Panc1 (cell line): ENCODE measurements at regions not wholly inside any gene's neighbourhood (a gene's known extent, or its start where the extent isn't known, plus 50 kb on each side); places are given as distances from the start of the nearest gene placed in this dataset.

ENCODE experiments used
- ATAC-seq: fragments of 200-7000 bp; cut with Tn5 transposase; 2 replicates; pipeline ENCODE4 v1.9.1; 2020; ENCODE audit warnings: mild to moderate bottlenecking, moderate library complexity
- BruUV-seq: library from RNA; stranded (reverse); fragments of 400-500 nt; replicated peaks from 2 replicates; lab custom pipeline; 2021; lab: Mats Ljungman, UMichigan
- CTCF ChIA-PET: fragments of 300-600 bp; sonication (Branson Sonifier 250); formaldehyde crosslinking; loops from one replicate; lab custom pipeline; 2022; ENCODE audit warnings: antibody characterized with exemption; lab: Charles Lee
- POLR2A ChIA-PET: fragments of 300-600 bp; sonication (Branson Sonifier 250); formaldehyde crosslinking; loops from one replicate; lab custom pipeline; 2022; ENCODE audit warnings: antibody characterized with exemption; lab: Charles Lee
- DNase-seq: peaks from one replicate; pipeline ENCODE4 v3.0.0-alpha.2; 2010; ENCODE audit warnings: low read depth, low spot score
- H3K27ac ChIP-seq: 2 replicates; pipeline ENCODE4 v1.5.1; 2011; ENCODE audit warnings: mild to moderate bottlenecking, low read length, inconsistent platforms
- H3K27me3 ChIP-seq: fragments of 200-500 bp; sonication (Bioruptor generic); 2 replicates; pipeline ENCODE4 v1.6.0; 2014; ENCODE audit warnings: low read length, inconsistent platforms; ENCODE audit not compliant: control insufficient read depth, insufficient read depth
- H3K36me3 ChIP-seq: fragments of 200-500 bp; sonication (Bioruptor generic); 2 replicates; pipeline ENCODE4 v1.5.1; 2014; ENCODE audit warnings: inconsistent platforms, mild to moderate bottlenecking, low read length, moderate library complexity; ENCODE audit not compliant: control insufficient read depth, insufficient read depth
- H3K4me1 ChIP-seq: 2 replicates; pipeline ENCODE4 v1.5.1; 2011; ENCODE audit warnings: inconsistent platforms, mild to moderate bottlenecking, low read length, moderate library complexity; ENCODE audit not compliant: control insufficient read depth, insufficient read depth
- H3K4me3 ChIP-seq, 2 experiments: 2 replicates each; pipeline ENCODE4 v1.5.1; 2011 to 2012; ENCODE audit warnings: low read depth in 2 of 2, low read length in 2 of 2, mild to moderate bottlenecking in 2 of 2, inconsistent platforms in 1 of 2, moderate library complexity in 1 of 2
- H3K9me3 ChIP-seq: fragments of 200-500 bp; sonication (Bioruptor generic); 2 replicates; pipeline ENCODE4 v1.5.1; 2014; ENCODE audit warnings: low read depth, mild to moderate bottlenecking, inconsistent platforms, low read length, moderate library complexity; ENCODE audit not compliant: control insufficient read depth, insufficient read depth
- CTCF ChIP-seq: fragments of 450-650 bp; IDR thresholded peaks from 2 replicates; pipeline ENCODE4 v1.5.1; 2017; ENCODE audit warnings: mild to moderate bottlenecking
- POLR2AphosphoS5 ChIP-seq: IDR thresholded peaks from 2 replicates; pipeline ENCODE4 v1.6.1; 2012; ENCODE audit warnings: mild to moderate bottlenecking, low read depth, low read length, moderate library complexity
- REST ChIP-seq, 2 experiments: IDR thresholded peaks; 2 replicates each; pipeline ENCODE4 v1.6.1; 2011 to 2012; ENCODE audit warnings: low read depth in 2 of 2, control low read depth in 1 of 2, low read length in 1 of 2, mild to moderate bottlenecking in 1 of 2, moderate library complexity in 1 of 2; ENCODE audit not compliant: insufficient read depth in 1 of 2
- SIN3A ChIP-seq: IDR thresholded peaks from 2 replicates; pipeline ENCODE4 v1.6.1; 2012; ENCODE audit warnings: low read depth, mild to moderate bottlenecking, low read length, moderate library complexity, borderline replicate concordance; ENCODE audit not compliant: insufficient read depth
- TCF7L2 ChIP-seq: IDR thresholded peaks from 2 replicates; pipeline ENCODE4 v1.6.1; 2011; ENCODE audit warnings: mild to moderate bottlenecking, low read depth, low read length, inconsistent platforms
- in situ Hi-C: cut with HindIII; loops from 2 replicates; pipeline ENCODE4 v1.10.0; 2016; ENCODE audit warnings: low sequenced_read_pairs, low pct_unique_long_range_greater_than_20kb
- intact Hi-C: fragments of 100-400 bp; cut with micrococcal nuclease; formaldehyde crosslinking; loops from one replicate; pipeline ENCODE4 v1.10.0; 2022; ENCODE audit not compliant: unreplicated experiment

- ATAC-seq (no peak), DNase-seq (no peak)
- POLR2A ChIA-PET: no interaction called here
- Histone ChIP-seq H3K36me3 (no peaks in the 10 kb centered on the region), H3K4me3 (no peak overlapping the region), H3K27me3 (no peaks in the 10 kb centered on the region), H3K9me3 (no peaks in the 10 kb centered on the region), H3K4me1 (no peaks in the 10 kb centered on the region), H3K27ac (no peak overlapping the region)
- intact Hi-C loops (no loop called here), in situ Hi-C loops (no loop called here)
- no peak for TF ChIP-seq REST (IDR thresholded peaks at IDR 0.05; ENCODE audit: insufficient read depth in 1 of 2, low read depth in 2 of 2, low read length in 1 of 2)
- no peak for TF ChIP-seq TCF7L2
- TF ChIP-seq CTCF: no peak
- no peak for TF ChIP-seq POLR2AphosphoS5
- no peak for TF ChIP-seq SIN3A
- no TSS peak for BruUV-seq
- CTCF ChIA-PET: no interaction called here
Observed at GRCh38 chr15:95987299-95987698, 343.2 kb upstream of the NR2F2 start.

GRCh38 chr15:95987886-95988573, 342.5 kb upstream of the NR2F2 start:
- DNase-seq (no peak), ATAC-seq (no peak)
- ChIA-PET POLR2A (no interaction called here), CTCF (no interaction called here)
- TF ChIP-seq REST (IDR thresholded peaks at IDR 0.05; ENCODE audit: insufficient read depth in 1 of 2, low read depth in 2 of 2, low read length in 1 of 2): no peak
- no peaks in the 10 kb centered on the region for H3K27me3 ChIP-seq
- no peak overlapping the region for H3K4me3 ChIP-seq
- H3K9me3 ChIP-seq: no peaks in the 10 kb centered on the region
- in situ Hi-C loops (no loop called here), intact Hi-C loops (no loop called here)
- no peaks in the 10 kb centered on the region for H3K36me3 ChIP-seq
- H3K4me1 ChIP-seq: no peaks in the 10 kb centered on the region
- no peak overlapping the region for H3K27ac ChIP-seq
- BruUV-seq: no TSS peak
